Right lobe of liver (tissue), 6 donors: ENCODE measurements at regions not wholly inside any gene's neighbourhood (a gene's known extent, or its start where the extent isn't known, plus 50 kb on each side); places are given as distances from the start of the nearest gene placed in this dataset.

Source experiments
- ATAC-seq, 4 donors: fragments of 200-7000 bp; cut with Tn5 transposase; one replicate each; pipeline ENCODE4 v1.9.1; 2020; ENCODE audit warnings: mild to moderate bottlenecking in 4 of 4, moderate library complexity in 4 of 4
- DNase-seq, 3 donors: peaks; one replicate each; pipeline ENCODE4 v3.0.0-alpha.2; 2020
- H3K27ac ChIP-seq, 3 donors: fragments of 200-600 bp; one replicate each; pipeline ENCODE4 v1.8.0; 2022
- H3K27me3 ChIP-seq, 2 donors: fragments of 200-600 bp; one replicate each; pipeline ENCODE4 v1.8.0; 2022
- H3K36me3 ChIP-seq, 4 donors: fragments of 200-600 bp; sonication (generic) in 1 of 4; one replicate each; pipeline versions ENCODE4 v1.5.1 to v1.8.0; 2017 to 2022; ENCODE audit warnings: control low read depth in 1 of 4
- H3K4me1 ChIP-seq, 4 donors: fragments of 200-600 bp; sonication (generic) in 1 of 4; one replicate each; pipeline versions ENCODE4 v1.5.1 to v1.8.0; 2017 to 2022; ENCODE audit warnings: control low read depth in 1 of 4
- H3K4me3 ChIP-seq, 3 donors: fragments of 200-600 bp; one replicate each; pipeline ENCODE4 v1.8.0; 2022
- H3K9me3 ChIP-seq, 4 donors: fragments of 200-600 bp; sonication (generic) in 1 of 4; one replicate each; pipeline versions ENCODE4 v1.5.1 to v1.8.0; 2017 to 2022; ENCODE audit warnings: control low read depth in 1 of 4
- POLR2A ChIP-seq: fragments of 450-650 bp; IDR thresholded peaks from one replicate; pipeline ENCODE4 v1.6.1; 2017; ENCODE audit warnings: antibody characterized with exemption, mild to moderate bottlenecking
- WGBS: methylation state at CpG from one replicate; pipeline ENCODE4 v1.1.6; 2018; ENCODE audit warnings: low coverage, low lambda C conversion rate; ENCODE audit not compliant: insufficient coverage; ENCODE audit errors: missing lambda C conversion rate; 5-methylcytosine and 5-hydroxymethylcytosine counted together
- intact Hi-C, 2 donors: fragments of 100-400 bp; cut with DNase I; formaldehyde crosslinking; loops; one replicate each; pipeline versions ENCODE4 v1.11.2 to v1.14.1; 2022
- TF ChIP-seq, protein P1 (sequence below), 4 donors: fragments of 200-600 bp in 3 of 4; fragments of 450-650 bp in 1 of 4; IDR thresholded peaks; one replicate each; pipeline versions ENCODE4 v1.5.1 to v1.8.0; 2016 to 2022; ENCODE audit warnings: antibody characterized with exemption in 4 of 4, mild to moderate bottlenecking in 2 of 4
- donor health status: DM: no; HTN: yes; CAD: no.
- donor health status: DM: no; HTN: no; CAD: no.
- donor health status: DM: no; HTN: no; CAD: no.
- donor health status: DM: no; HTN: yes; CAD: no.
- donor health status: DM: no; HTN: yes; CAD: no.

DNA sequence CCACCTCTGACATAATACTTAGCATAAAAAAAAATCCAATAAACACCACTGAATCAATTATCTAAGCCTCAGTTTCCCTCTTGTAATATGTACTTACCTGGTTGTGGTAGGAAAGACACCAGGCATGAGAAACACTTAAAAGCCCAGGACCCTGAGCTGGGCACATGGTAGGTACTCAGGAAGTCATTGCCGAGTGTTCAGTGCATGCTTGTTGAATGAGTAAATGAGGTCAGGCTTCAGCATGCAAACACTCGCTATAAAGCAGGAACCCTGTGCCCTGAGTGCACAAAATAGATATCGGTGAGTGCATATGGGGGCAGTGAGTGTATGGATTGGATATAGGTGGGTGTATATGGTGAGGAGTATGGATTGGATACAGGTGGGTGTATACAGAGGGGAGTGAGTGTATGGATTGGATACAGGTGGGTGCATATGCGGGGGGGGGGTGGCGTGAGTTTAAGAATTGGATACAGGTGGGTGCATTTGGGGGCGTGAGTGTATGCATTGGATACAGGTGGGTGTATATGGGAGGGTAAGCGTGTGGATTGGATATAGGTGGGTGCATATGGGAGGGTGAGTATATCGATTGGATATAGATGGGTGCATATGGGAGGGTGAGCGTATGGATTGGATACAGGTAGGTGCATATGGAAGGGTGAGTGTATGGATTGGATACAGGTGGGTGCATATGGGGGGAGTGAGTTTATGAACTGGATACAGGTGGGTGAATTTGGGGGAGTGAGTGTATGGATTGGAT is 194.3 kb upstream of the MSX2 start:
- H3K4me1 ChIP-seq, result peaks cover 0 to 4% (median 0%) of the 10 kb centered on the region in 4 donors
- no peaks in the 10 kb centered on the region for H3K9me3 ChIP-seq
- no peaks in the 10 kb centered on the region for H3K36me3 ChIP-seq
- H3K27ac ChIP-seq, result no peak overlapping the region
- H3K27me3 ChIP-seq, result no peaks in the 10 kb centered on the region
- no peak overlapping the region for H3K4me3 ChIP-seq
- 70% methylated on average over 9 of the region's 9 CpGs for WGBS
- TF ChIP-seq, protein P1, sequence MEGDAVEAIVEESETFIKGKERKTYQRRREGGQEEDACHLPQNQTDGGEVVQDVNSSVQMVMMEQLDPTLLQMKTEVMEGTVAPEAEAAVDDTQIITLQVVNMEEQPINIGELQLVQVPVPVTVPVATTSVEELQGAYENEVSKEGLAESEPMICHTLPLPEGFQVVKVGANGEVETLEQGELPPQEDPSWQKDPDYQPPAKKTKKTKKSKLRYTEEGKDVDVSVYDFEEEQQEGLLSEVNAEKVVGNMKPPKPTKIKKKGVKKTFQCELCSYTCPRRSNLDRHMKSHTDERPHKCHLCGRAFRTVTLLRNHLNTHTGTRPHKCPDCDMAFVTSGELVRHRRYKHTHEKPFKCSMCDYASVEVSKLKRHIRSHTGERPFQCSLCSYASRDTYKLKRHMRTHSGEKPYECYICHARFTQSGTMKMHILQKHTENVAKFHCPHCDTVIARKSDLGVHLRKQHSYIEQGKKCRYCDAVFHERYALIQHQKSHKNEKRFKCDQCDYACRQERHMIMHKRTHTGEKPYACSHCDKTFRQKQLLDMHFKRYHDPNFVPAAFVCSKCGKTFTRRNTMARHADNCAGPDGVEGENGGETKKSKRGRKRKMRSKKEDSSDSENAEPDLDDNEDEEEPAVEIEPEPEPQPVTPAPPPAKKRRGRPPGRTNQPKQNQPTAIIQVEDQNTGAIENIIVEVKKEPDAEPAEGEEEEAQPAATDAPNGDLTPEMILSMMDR (IDR thresholded peaks at IDR 0.05), result no peak
- no peak for TF ChIP-seq POLR2A
- DNase-seq, result no peak
- intact Hi-C loops, result no loop called here
- no peak for ATAC-seq

DNA sequence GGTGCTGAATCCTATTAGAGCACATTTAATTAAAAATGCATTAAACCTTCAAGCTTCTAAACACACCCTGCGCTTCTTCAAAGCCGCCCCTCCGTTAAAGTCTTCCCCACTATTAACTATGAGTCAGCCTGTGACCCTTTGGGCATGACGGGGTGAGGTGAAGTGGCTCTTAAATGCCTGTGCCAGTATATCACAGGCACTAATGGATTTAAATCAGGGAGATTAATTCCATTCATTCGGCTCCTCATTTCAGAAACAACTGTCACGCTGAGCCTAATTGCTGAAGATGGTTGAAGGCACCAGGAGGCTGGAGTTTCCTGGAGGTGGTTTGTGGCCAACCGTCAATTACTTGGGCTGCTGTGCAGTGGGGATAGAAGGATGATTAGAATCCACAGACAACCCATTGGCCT is 192.6 kb upstream of the MSX2 start:
- TF ChIP-seq, protein P1 (IDR thresholded peaks at IDR 0.05), result no peak
- TF ChIP-seq POLR2A, result no peak
- H3K27me3 ChIP-seq, result no peaks in the 10 kb centered on the region
- H3K9me3 ChIP-seq, result no peaks in the 10 kb centered on the region
- ATAC-seq (no peak), DNase-seq (no peak)
- no peak overlapping the region for H3K27ac ChIP-seq
- intact Hi-C loops, result no loop called here
- no peak overlapping the region for H3K4me3 ChIP-seq
- peaks cover 0 to 4% (median 0%) of the 10 kb centered on the region in 4 donors for H3K4me1 ChIP-seq
- 56% methylated on average over 7 of the region's 7 CpGs for WGBS
- H3K36me3 ChIP-seq, result no peaks in the 10 kb centered on the region

DNA sequence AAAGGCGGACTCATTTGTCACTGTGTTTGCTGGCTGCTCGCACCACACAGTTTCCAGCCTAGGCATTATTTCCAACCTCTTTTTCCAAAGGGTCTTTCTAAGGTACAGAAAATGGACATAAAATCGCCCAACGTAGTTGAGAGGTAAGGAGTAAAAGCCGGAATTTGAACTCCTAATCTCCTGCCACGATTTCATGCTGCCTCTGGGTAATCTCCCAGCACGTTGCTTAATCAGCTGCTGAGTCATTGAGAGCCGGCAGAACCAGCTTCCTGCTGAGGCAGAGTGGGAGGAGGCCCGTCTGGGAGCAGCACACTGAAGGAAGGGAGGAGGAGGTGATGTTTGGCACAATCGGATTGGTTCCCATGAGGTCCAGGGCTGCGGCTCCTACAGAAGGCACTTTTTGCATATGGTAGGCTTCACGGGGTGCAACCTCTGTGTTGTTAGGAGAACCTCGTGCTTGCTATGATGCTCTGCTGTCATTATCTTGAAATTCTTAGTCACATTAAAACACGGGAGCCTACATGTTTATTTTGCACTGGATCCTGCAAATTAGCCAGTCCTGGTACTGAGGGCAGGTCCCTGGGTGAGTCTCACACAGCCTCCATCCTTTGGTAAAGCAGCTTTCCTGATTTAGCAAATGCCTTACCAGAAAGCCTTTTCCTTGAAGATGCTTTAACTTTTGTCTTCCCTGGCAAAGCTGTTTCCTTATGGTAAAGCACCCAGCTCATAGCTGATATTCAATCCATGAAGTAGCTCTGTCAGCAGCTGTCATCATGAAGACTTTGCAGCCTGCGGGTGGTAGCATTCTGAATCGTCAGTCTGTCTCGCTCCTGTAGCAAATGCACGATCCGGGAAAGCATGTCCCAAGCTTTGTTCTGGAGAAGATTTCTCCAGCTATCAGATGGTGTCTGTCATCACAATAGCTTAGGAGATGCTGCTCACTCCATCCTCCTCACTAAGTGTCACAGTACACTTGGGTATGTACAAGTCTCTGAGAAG is 191.6 kb upstream of the MSX2 start:
- ATAC-seq (peak; percentile 55 to 95 (median 69)), DNase-seq (peak; percentile 46 to 59 (median 58))
- 20% methylated on average over 13 of the region's 19 CpGs for WGBS
- no peak for TF ChIP-seq POLR2A
- TF ChIP-seq, protein P1 (IDR thresholded peaks at IDR 0.05), result no peak
- H3K27ac ChIP-seq, result no peak overlapping the region
- H3K4me1 ChIP-seq, result peaks cover 0 to 4% (median 0%) of the 10 kb centered on the region in 4 donors
- no peaks in the 10 kb centered on the region for H3K27me3 ChIP-seq
- H3K4me3 ChIP-seq, result no peak overlapping the region
- intact Hi-C loops, result no loop called here
- H3K36me3 ChIP-seq, result no peaks in the 10 kb centered on the region
- no peaks in the 10 kb centered on the region for H3K9me3 ChIP-seq

DNA sequence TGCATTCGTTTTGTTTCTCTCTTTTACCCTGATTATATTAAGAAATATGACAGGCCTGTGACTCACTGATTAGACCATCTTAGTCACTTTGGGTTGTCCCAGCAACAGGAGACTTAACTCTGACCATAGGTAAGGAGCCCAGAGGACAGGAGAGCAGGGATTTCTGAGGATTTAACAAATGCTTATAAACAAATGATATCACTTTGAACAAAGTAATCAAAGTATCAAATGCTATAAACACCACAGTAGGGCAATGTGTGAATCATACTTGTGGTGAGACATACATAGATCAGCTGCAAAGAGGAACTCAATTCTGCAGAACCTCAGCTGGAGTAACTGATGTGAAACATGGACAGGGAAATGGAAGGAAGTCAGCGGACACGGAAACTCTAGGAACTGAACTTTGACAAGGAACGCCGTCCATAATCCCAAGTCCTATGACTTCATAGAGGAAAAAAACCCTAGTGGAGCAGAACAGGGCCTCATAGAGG is 190.6 kb upstream of the MSX2 start:
- Histone ChIP-seq H3K27me3 (no peaks in the 10 kb centered on the region), H3K4me1 (peaks cover 0 to 4% (median 0%) of the 10 kb centered on the region in 4 donors), H3K36me3 (no peaks in the 10 kb centered on the region), H3K4me3 (no peak overlapping the region), H3K9me3 (no peaks in the 10 kb centered on the region), H3K27ac (no peak overlapping the region)
- 44% methylated on average over 5 of the region's 5 CpGs for WGBS
- DNase-seq (no peak), ATAC-seq (peak in 1 of 4 donors; percentile 35)
- no peak for TF ChIP-seq POLR2A
- TF ChIP-seq, protein P1 (IDR thresholded peaks at IDR 0.05), result no peak
- intact Hi-C loops, result no loop called here
